ENCODE measurements at regions not wholly inside any gene's neighbourhood (a gene's known extent, or its start where the extent isn't known, plus 50 kb on each side); places are given as distances from the start of the nearest gene placed in this dataset.

GRCh38 chr11:42054351-42054900 lies 595.0 kb upstream of the LRRC4C start:
- H3K4me3 ChIP-seq: no peak overlapping the region
- in situ Hi-C loops (cut with MboI; ENCODE audit: low pct_unique_long_range_greater_than_20kb in 2 of 9, low sequenced_read_pairs in 9 of 9, unreplicated experiment in 9 of 9): no loop called here
- H3K27ac ChIP-seq: no peak overlapping the region
- H3K4me1 ChIP-seq (replicated peaks in 1 of 2): peaks cover 0 to 11% of the 10 kb centered on the region in 2 donors
- WGBS, 10 experiments: 2 to 100% (median 74%) methylated on average over 1 to 3 of the region's 3 CpGs
- ATAC-seq (replicated peaks in 6 of 8): no peak

GRCh38 chr11:42055606-42056005 lies 596.2 kb upstream of the LRRC4C start:
- WGBS, 10 experiments: 0 to 100% (median 67%) methylated on average over 1 of the region's 1 CpG; no CpG with 5 or more reads in 5 of the 10 experiments
- in situ Hi-C loops (cut with MboI; ENCODE audit: low pct_unique_long_range_greater_than_20kb in 2 of 9, low sequenced_read_pairs in 9 of 9, unreplicated experiment in 9 of 9): no loop called here

GRCh38 chr11:42058794-42059193 lies 599.3 kb upstream of the LRRC4C start:
- no peak for ATAC-seq (replicated peaks in 6 of 8)
- Histone ChIP-seq H3K27ac (no peak overlapping the region), H3K4me1 (replicated peaks in 1 of 2) (no peaks in the 10 kb centered on the region), H3K4me3 (no peak overlapping the region)
- in situ Hi-C loops (cut with MboI; ENCODE audit: low pct_unique_long_range_greater_than_20kb in 2 of 9, low sequenced_read_pairs in 9 of 9, unreplicated experiment in 9 of 9): no loop called here
- WGBS, 10 experiments: 7 to 100% (median 92%) methylated on average over 2 to 5 of the region's 5 CpGs

More at GRCh38 chr11:42055606-42056005, 596.2 kb upstream of the LRRC4C start:
- Histone ChIP-seq H3K4me1 (replicated peaks in 1 of 2) (no peaks in the 10 kb centered on the region), H3K27ac (no peak overlapping the region), H3K4me3 (no peak overlapping the region)
- no peak for ATAC-seq (replicated peaks in 6 of 8)

DNA sequence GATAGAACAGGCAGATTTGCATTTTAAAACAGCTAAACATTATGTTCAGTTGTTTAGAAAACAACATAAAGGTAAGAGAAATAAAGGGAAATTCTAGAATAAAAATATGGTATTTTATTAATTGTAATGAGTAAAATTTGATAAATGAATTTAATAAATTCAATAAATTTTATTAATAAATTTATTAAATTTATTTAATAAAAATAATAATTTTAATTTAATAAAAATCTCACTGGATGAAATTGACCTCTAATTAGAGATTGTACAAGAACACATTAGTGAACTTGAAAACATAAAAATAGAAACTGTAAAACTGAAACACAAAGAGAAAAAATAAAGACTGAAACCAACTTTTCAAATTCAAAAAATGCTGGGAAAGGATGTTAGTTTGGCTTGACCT lies 605.7 kb upstream of the LRRC4C start:
- ATAC-seq (replicated peaks in 6 of 8): no peak
- no peak overlapping the region for H3K27ac ChIP-seq
- H3K4me1 ChIP-seq (replicated peaks in 1 of 2): no peaks in the 10 kb centered on the region
- H3K4me3 ChIP-seq: no peak overlapping the region
- in situ Hi-C loops (cut with MboI; ENCODE audit: low pct_unique_long_range_greater_than_20kb in 2 of 9, low sequenced_read_pairs in 9 of 9, unreplicated experiment in 9 of 9): no loop called here

DNA sequence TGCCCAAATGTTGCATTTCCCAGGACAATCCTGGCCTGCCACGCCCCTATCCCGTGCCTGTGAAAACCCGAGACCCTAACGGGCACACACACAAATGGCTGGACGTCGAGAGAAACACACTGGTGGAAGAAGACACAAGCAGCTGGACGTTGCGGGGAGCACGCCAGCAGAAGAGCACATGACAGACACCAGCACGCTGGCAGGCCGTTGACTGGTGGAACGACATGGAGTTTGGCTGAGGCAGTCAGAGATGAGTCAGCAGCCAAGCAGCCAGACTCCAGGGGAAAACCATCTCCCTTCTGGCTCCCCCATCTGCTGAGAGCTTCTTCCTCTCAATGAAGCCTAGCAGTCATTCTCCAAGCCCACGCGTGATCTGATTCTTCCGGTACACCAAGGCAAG lies 606.7 kb upstream of the LRRC4C start:
- 25 to 100% (median 93%) methylated on average over 2 to 8 of the region's 15 CpGs; no CpG with 5 or more reads in 4 of the 10 experiments for WGBS, 10 experiments
- no peaks in the 10 kb centered on the region for H3K4me1 ChIP-seq (replicated peaks in 1 of 2)
- peak in 1 of 8 experiments; percentile 70 for ATAC-seq (replicated peaks in 6 of 8)
- H3K27ac ChIP-seq: no peak overlapping the region
- no peak overlapping the region for H3K4me3 ChIP-seq
- in situ Hi-C loops (cut with MboI; ENCODE audit: low pct_unique_long_range_greater_than_20kb in 2 of 9, low sequenced_read_pairs in 9 of 9, unreplicated experiment in 9 of 9): no loop called here

- Histone ChIP-seq H3K4me3 (no peak overlapping the region), H3K27ac (no peak overlapping the region), H3K4me1 (replicated peaks in 1 of 2) (no peaks in the 10 kb centered on the region)
- in situ Hi-C loops (cut with MboI; ENCODE audit: low pct_unique_long_range_greater_than_20kb in 2 of 9, low sequenced_read_pairs in 9 of 9, unreplicated experiment in 9 of 9): no loop called here
- ATAC-seq (replicated peaks in 6 of 8): no peak
Measured at GRCh38 chr11:42074306-42074705, 614.9 kb upstream of the LRRC4C start.

DNA sequence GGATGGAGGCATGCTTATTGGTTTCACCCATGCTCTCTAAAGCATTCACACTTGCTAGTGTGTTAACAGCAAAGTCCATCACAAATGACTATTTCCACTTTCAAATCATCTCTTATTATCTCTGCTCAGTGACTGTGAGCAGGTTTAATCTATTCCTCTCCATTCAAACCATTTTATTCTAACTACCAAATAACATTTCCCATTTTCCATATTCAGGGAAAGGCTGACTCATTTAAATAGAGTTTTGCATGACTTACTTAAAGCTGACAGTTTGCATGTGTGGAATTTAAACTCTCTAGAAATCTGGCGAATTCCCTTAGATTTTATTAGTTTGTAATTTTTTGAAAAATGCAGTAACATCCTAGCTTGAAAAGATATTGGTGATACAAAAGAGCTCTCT lies 615.7 kb upstream of the LRRC4C start:
- Histone ChIP-seq H3K4me3 (no peak overlapping the region), H3K27ac (no peak overlapping the region), H3K4me1 (replicated peaks in 1 of 2) (no peaks in the 10 kb centered on the region)
- peak in 3 of 8 experiments; percentile 46 to 88 (median 64) for ATAC-seq (replicated peaks in 6 of 8)
- WGBS, 10 experiments: 0 to 100% (median 50%) methylated on average over 1 of the region's 1 CpG; no CpG with 5 or more reads in 1 of the 10 experiments
- in situ Hi-C loops (cut with MboI; ENCODE audit: low pct_unique_long_range_greater_than_20kb in 2 of 9, low sequenced_read_pairs in 9 of 9, unreplicated experiment in 9 of 9): no loop called here

DNA sequence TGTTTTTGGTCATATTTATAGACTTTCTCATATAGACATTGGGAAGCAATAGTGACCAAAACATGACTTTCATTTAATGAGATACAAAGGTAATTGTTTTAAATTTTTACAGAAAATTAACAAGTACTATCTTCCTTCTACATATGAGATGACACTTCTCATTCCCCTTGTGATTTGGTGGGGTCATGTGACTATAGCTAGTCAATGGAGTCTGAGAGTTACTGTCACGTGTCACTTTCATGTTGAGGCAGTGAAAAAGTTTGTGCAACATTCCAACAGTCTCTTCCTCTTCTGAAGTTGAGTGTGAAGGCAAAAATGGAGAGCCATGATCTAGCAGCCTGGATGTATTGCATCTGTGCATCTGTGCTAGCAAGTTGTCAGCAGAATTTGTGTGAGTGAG lies 618.3 kb upstream of the LRRC4C start:
- Histone ChIP-seq H3K4me3 (no peak overlapping the region), H3K27ac (no peak overlapping the region), H3K4me1 (replicated peaks in 1 of 2) (no peaks in the 10 kb centered on the region)
- WGBS, 10 experiments: 0 to 100% (median 45%) methylated on average over 1 of the region's 1 CpG; no CpG with 5 or more reads in 3 of the 10 experiments
- in situ Hi-C loops (cut with MboI; ENCODE audit: low pct_unique_long_range_greater_than_20kb in 2 of 9, low sequenced_read_pairs in 9 of 9, unreplicated experiment in 9 of 9): no loop called here
- ATAC-seq (replicated peaks in 6 of 8): no peak

DNA sequence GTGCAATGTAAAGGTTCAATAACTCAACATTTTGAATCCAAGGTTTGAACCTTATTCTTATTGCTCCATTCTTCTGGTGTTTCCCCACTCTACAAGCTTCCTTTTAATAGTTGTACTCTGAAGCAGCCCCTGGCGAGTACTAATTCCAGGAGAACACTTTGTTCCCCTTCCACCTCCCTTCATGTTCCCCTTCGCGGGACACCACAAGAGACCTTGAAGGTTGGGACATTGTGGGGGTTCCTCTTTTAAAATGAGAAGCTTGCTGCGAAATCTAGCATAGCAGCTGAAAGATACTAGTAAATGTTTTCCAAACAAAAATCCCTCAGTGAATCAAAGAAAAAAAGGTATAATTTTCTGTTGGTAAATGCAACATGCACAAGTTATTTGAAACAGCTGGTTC lies 626.3 kb upstream of the LRRC4C start:
- no peak overlapping the region for H3K27ac ChIP-seq
- WGBS, 10 experiments: 9 to 100% (median 90%) methylated on average over 1 to 4 of the region's 4 CpGs
- no peak for ATAC-seq (replicated peaks in 6 of 8)
- H3K4me1 ChIP-seq (replicated peaks in 1 of 2): no peaks in the 10 kb centered on the region
- H3K4me3 ChIP-seq: no peak overlapping the region
- in situ Hi-C loops (cut with MboI; ENCODE audit: low pct_unique_long_range_greater_than_20kb in 2 of 9, low sequenced_read_pairs in 9 of 9, unreplicated experiment in 9 of 9): no loop called here

- Histone ChIP-seq H3K4me3 (no peak overlapping the region), H3K27ac (no peak overlapping the region), H3K4me1 (replicated peaks in 1 of 2) (no peaks in the 10 kb centered on the region)
- in situ Hi-C loops (cut with MboI; ENCODE audit: low pct_unique_long_range_greater_than_20kb in 2 of 9, low sequenced_read_pairs in 9 of 9, unreplicated experiment in 9 of 9): no loop called here
- no peak for ATAC-seq (replicated peaks in 6 of 8)
- 10 to 100% (median 78%) methylated on average over 1 to 3 of the region's 3 CpGs for WGBS, 10 experiments
Measured at GRCh38 chr11:42093541-42093940, 634.1 kb upstream of the LRRC4C start.

DNA sequence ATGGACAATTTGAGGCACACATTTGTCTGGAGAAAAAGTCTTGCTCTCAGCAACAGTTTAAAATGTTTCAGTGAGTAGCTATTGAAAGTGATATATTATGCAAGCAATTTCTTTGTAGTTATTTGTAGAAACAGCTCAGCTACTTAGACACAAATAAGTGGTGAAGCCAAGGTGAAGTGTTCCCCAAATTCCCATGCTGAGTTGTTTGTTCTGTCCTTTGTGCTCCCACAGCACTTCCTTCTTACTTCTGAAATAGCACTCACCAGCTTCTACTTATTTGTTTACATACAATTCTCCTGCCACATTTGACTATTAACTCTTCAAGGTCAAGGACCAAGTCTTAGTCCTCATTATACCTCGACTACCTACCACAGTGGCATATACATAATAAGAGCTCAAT lies 638.6 kb upstream of the LRRC4C start:
- 0 to 50% (median 13%) methylated on average over 1 of the region's 1 CpG; no CpG with 5 or more reads in 3 of the 10 experiments for WGBS, 10 experiments
- ATAC-seq (replicated peaks in 6 of 8): no peak
- Histone ChIP-seq H3K4me3 (no peak overlapping the region), H3K4me1 (replicated peaks in 1 of 2) (no peaks in the 10 kb centered on the region), H3K27ac (no peak overlapping the region)
- in situ Hi-C loops (cut with MboI; ENCODE audit: low pct_unique_long_range_greater_than_20kb in 2 of 9, low sequenced_read_pairs in 9 of 9, unreplicated experiment in 9 of 9): no loop called here

DNA sequence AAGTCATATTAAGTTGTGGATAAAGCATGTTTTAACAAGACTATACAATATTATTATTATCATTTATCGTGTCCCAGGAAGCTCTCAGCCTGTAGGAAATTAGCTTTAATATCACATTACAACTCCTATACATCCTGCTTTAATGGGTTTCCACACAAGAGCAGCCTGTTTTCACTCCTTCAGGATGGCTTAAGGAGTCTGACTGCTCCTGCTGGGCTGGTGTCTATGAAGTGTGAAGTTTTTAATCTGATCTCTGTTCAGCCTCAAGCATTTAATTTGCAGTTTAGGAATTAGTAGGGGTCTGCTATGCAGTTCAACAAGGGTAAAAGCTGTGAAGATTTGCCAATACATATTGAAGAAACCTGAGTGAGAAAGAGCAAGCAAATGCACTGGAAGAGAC lies 653.4 kb upstream of the LRRC4C start:
- Histone ChIP-seq H3K4me1 (replicated peaks in 1 of 2) (peaks cover 8 to 12% of the 10 kb centered on the region in 2 donors), H3K4me3 (no peak overlapping the region), H3K27ac (no peak overlapping the region)
- 0 to 80% (median 59%) methylated on average over 1 of the region's 1 CpG; no CpG with 5 or more reads in 2 of the 10 experiments for WGBS, 10 experiments
- in situ Hi-C loops (cut with MboI; ENCODE audit: low pct_unique_long_range_greater_than_20kb in 2 of 9, low sequenced_read_pairs in 9 of 9, unreplicated experiment in 9 of 9): no loop called here
- ATAC-seq (replicated peaks in 6 of 8): no peak

GRCh38 chr11:42114927-42115326 lies 655.5 kb upstream of the LRRC4C start:
- H3K27ac ChIP-seq: no peak overlapping the region
- H3K4me3 ChIP-seq: no peak overlapping the region
- ATAC-seq (replicated peaks in 6 of 8): peak in 5 of 8 experiments; percentile 26 to 99 (median 72)
- WGBS, 10 experiments: 0 to 80% (median 0%) methylated on average over 1 of the region's 1 CpG; no CpG with 5 or more reads in 5 of the 10 experiments
- H3K4me1 ChIP-seq (replicated peaks in 1 of 2): peaks cover 8 to 12% of the 10 kb centered on the region in 2 donors
- in situ Hi-C loops (cut with MboI; ENCODE audit: low pct_unique_long_range_greater_than_20kb in 2 of 9, low sequenced_read_pairs in 9 of 9, unreplicated experiment in 9 of 9): no loop called here

- Histone ChIP-seq H3K4me3 (no peak overlapping the region), H3K4me1 (replicated peaks in 1 of 2) (no peaks in the 10 kb centered on the region), H3K27ac (no peak overlapping the region)
- WGBS, 10 experiments: 0 to 100% (median 86%) methylated on average over 1 of the region's 1 CpG; no CpG with 5 or more reads in 1 of the 10 experiments
- ATAC-seq (replicated peaks in 6 of 8): no peak
- in situ Hi-C loops (cut with MboI; ENCODE audit: low pct_unique_long_range_greater_than_20kb in 2 of 9, low sequenced_read_pairs in 9 of 9, unreplicated experiment in 9 of 9): no loop called here
Measured at GRCh38 chr11:42138454-42138853, 679.0 kb upstream of the LRRC4C start.
